K562 (cell line): ENCODE measurements at regions not wholly inside any gene's neighbourhood (a gene's known extent, or its start where the extent isn't known, plus 50 kb on each side); places are given as distances from the start of the nearest gene placed in this dataset.

ENCODE experiments used
- ATAC-seq: fragments of 200-7000 bp; cut with Tn5 transposase; 3 replicates; pipeline ENCODE4 v1.9.1; 2020; ENCODE audit warnings: moderate library complexity
- BruUV-seq: library from RNA; stranded (reverse); fragments of 400-500 nt; replicated peaks from 2 replicates; lab custom pipeline; 2021; lab: Mats Ljungman, UMichigan
- CTCF ChIA-PET: fragments of 300-600 bp; formaldehyde crosslinking; extraction: SDS; loops from one replicate; lab custom pipeline; 2021; ENCODE audit warnings: low intra/inter-chr PET ratio; lab: Yijun Ruan, JAX
- POLR2A ChIA-PET: fragments of 300-600, 350-650 bp; sonication (Branson Sonifier 250); formaldehyde crosslinking; extraction: SDS; loops from one replicate; lab custom pipeline; 2021; ENCODE audit warnings: antibody characterized with exemption, inconsistent platforms; lab: Yijun Ruan, JAX
- DNase-seq, 4 experiments: peaks; one replicate each; pipeline versions ENCODE4 v3.0.0 to v3.0.0-alpha.2; 2011 to 2018; ENCODE audit warnings: low spot score in 3 of 4, mixed read lengths in 3 of 4; ENCODE audit errors: extremely low read depth in 1 of 4
- FAIRE-seq: peaks from 2 replicates; lab custom pipeline; 2011; peaks lifted over from hg19 to GRCh38; lab: Jason Lieb, UNC
- H2AFZ ChIP-seq: 2 replicates; pipeline ENCODE4 v1.6.0; 2011; ENCODE audit warnings: low read depth, low read length, control low read depth, inconsistent platforms
- H3K27ac ChIP-seq: fragments of 200-600 bp; 3 replicates; pipeline ENCODE4 v1.8.0; 2011; ENCODE audit warnings: low read depth, mild to moderate bottlenecking, control low read depth, inconsistent platforms, low read length, moderate library complexity, mixed read lengths; ENCODE audit errors: extremely low read depth
- H3K27me3 ChIP-seq, 2 experiments: fragments of 300-600 bp in 1 of 2; 2 replicates in 1 of 2; 3 replicates in 1 of 2; pipeline versions ENCODE4 v1.6.0 to v1.8.0; 2011; ENCODE audit warnings: inconsistent platforms in 2 of 2, low read length in 2 of 2, mild to moderate bottlenecking in 1 of 2, mixed read lengths in 1 of 2, moderate library complexity in 1 of 2; ENCODE audit not compliant: control insufficient read depth in 2 of 2, insufficient read depth in 2 of 2
- H3K36me3 ChIP-seq: fragments of 300-600 bp; 3 replicates; pipeline ENCODE4 v1.8.0; 2011; ENCODE audit warnings: mild to moderate bottlenecking, low read length, inconsistent platforms; ENCODE audit not compliant: control insufficient read depth, insufficient read depth
- H3K4me1 ChIP-seq, 2 experiments: fragments of 200-600 bp in 1 of 2; replicated peaks in 1 of 2; 2 replicates in 1 of 2; 3 replicates in 1 of 2; pipeline versions ENCODE4 v1.5.1 to v1.8.0; 2011; ENCODE audit warnings: inconsistent platforms in 2 of 2, low read length in 2 of 2, mild to moderate bottlenecking in 1 of 2, mixed read lengths in 1 of 2, moderate library complexity in 1 of 2; ENCODE audit not compliant: control insufficient read depth in 2 of 2, insufficient read depth in 2 of 2
- H3K4me2 ChIP-seq: 2 replicates; pipeline ENCODE4 v1.6.1; 2011; ENCODE audit warnings: low read length, control low read depth, inconsistent platforms, mixed read lengths; ENCODE audit not compliant: insufficient read depth
- H3K4me3 ChIP-seq: fragments of 200-600 bp; sonication (generic), shearing (Covaris generic); 2 replicates; pipeline ENCODE4 v1.5.1; 2016; ENCODE audit warnings: control low read depth, inconsistent platforms
- H3K79me2 ChIP-seq: fragments of 200-600 bp; 3 replicates; pipeline ENCODE4 v1.8.0; 2011; ENCODE audit warnings: low read length, inconsistent platforms; ENCODE audit not compliant: control insufficient read depth, insufficient read depth
- H3K9ac ChIP-seq, 2 experiments: 2 replicates each; pipeline versions ENCODE4 v1.6.0 to v1.6.1; 2011; ENCODE audit warnings: low read depth in 2 of 2, low read length in 2 of 2, control low read depth in 1 of 2, inconsistent platforms in 1 of 2, mild to moderate bottlenecking in 1 of 2, mixed read lengths in 1 of 2; ENCODE audit not compliant: insufficient read depth in 1 of 2
- H3K9me1 ChIP-seq: one replicate; pipeline ENCODE4 v1.6.0; 2011; ENCODE audit warnings: inconsistent platforms, mild to moderate bottlenecking, low read length, moderate library complexity; ENCODE audit not compliant: control insufficient read depth, insufficient read depth
- H3K9me3 ChIP-seq: replicated peaks from 2 replicates; pipeline ENCODE4 v1.5.1; 2011; ENCODE audit warnings: low read depth, low read length, inconsistent platforms; ENCODE audit not compliant: control insufficient read depth, insufficient read depth
- H4K20me1 ChIP-seq: replicated peaks from 2 replicates; pipeline ENCODE4 v1.6.1; 2011; ENCODE audit warnings: low read length, inconsistent platforms, mixed read lengths; ENCODE audit not compliant: control insufficient read depth, insufficient read depth
- CREBBP ChIP-seq: IDR thresholded peaks from one replicate; pipeline ENCODE4 v1.6.1; 2012; ENCODE audit warnings: low read depth, mild to moderate bottlenecking, control low read depth, inconsistent platforms, low read length
- FOXM1 ChIP-seq, 2 experiments: fragments of 450-650 bp in 1 of 2; sonication (generic) in 1 of 2; formaldehyde crosslinking in 1 of 2; IDR thresholded peaks; 2 replicates each; pipeline versions ENCODE4 v1.6.1 to v1.9.0; 2017 to 2022; ENCODE audit warnings: low read depth in 2 of 2, mild to moderate bottlenecking in 2 of 2, missing genetic modification reagents in 1 of 2, moderate library complexity in 1 of 2
- FUS ChIP-seq: fragments of 200-400 bp; formaldehyde crosslinking; optimal IDR thresholded peaks from 2 replicates; pipeline ENCODE3; 2017; ENCODE audit warnings: low read depth, low read length
- ZNF134 ChIP-seq: fragments of 250-450 bp; sonication (Bioruptor Pico); conservative IDR thresholded peaks from 2 replicates; pipeline ENCODE4 v1.4.0; 2020
- ZNF695 ChIP-seq: fragments of 450-650 bp; formaldehyde crosslinking; IDR thresholded peaks from 2 replicates; pipeline ENCODE4 v1.4.0; 2020; ENCODE audit warnings: mild to moderate bottlenecking, moderate library complexity
- WGBS: fragments of 100-300 bp; shearing (Covaris generic); methylation state at CpG from one replicate; pipeline ENCODE4 v1.1.6; 2016; ENCODE audit warnings: low coverage, mixed read lengths; ENCODE audit not compliant: insufficient coverage; ENCODE audit errors: missing lambda C conversion rate; 5-methylcytosine and 5-hydroxymethylcytosine counted together
- in situ Hi-C: fragments of 300-500 bp; cut with MboI; formaldehyde crosslinking; loops from 4 replicates; pipeline ENCODE4 v1.15.0; 2018; ENCODE audit warnings: inconsistent platforms, mixed read lengths
- intact Hi-C: fragments of 100-400 bp; cut with micrococcal nuclease; formaldehyde crosslinking; loops from 2 replicates; pipeline ENCODE4 v1.14.2; 2022
- TF ChIP-seq, protein P1 (sequence below): fragments of 450-650 bp; IDR thresholded peaks from 2 replicates; pipeline ENCODE4 v1.6.1; 2016; ENCODE audit warnings: low read depth
- TF ChIP-seq, protein P2 (sequence below): fragments of 450-650 bp; formaldehyde crosslinking; IDR thresholded peaks from 2 replicates; pipeline ENCODE4 v1.4.0; 2022; ENCODE audit warnings: missing genetic modification characterization

DNA sequence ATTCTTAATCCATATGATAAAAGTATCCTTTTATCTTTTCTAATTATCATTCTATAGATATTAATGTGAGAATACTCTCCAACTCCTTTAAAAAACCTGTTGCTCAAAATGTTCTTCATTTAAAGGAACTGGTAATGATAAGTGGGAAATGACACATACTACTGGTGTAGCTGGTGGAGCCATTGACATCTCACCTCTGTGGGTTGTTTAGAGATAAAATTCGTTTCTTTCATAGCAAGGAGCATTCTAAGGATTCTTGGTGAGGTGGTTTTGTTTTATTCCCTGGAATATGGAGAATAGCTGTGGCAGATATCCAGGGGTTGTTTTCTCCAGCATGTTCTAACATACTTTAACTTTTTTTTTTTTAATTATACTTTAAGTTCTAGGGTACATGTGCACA lies 299.8 kb upstream of the THBS1 start:
- CTCF ChIA-PET, result no interaction called here
- DNase-seq (no peak), ATAC-seq (no peak), FAIRE-seq (no peak)
- H3K4me3 ChIP-seq, result no peak overlapping the region
- intact Hi-C loops, result no loop called here
- in situ Hi-C loops, result no loop called here
- H3K9me3 ChIP-seq, result no peaks in the 10 kb centered on the region
- no peaks in the 10 kb centered on the region; a peak in 1 of 5 replicates for H3K27me3 ChIP-seq
- H3K9ac ChIP-seq, result no peak overlapping the region
- no peaks in the 10 kb centered on the region for H3K79me2 ChIP-seq
- H4K20me1 ChIP-seq, result no peaks in the 10 kb centered on the region
- no peaks in the 10 kb centered on the region for H3K36me3 ChIP-seq
- POLR2A ChIA-PET, result no interaction called here
- H3K4me2 ChIP-seq, result no peak overlapping the region
- H3K27ac ChIP-seq, result no peak overlapping the region
- no peak overlapping the region for H2AFZ ChIP-seq
- H3K4me1 ChIP-seq, result no peaks in the 10 kb centered on the region
- TF ChIP-seq, protein P1, sequence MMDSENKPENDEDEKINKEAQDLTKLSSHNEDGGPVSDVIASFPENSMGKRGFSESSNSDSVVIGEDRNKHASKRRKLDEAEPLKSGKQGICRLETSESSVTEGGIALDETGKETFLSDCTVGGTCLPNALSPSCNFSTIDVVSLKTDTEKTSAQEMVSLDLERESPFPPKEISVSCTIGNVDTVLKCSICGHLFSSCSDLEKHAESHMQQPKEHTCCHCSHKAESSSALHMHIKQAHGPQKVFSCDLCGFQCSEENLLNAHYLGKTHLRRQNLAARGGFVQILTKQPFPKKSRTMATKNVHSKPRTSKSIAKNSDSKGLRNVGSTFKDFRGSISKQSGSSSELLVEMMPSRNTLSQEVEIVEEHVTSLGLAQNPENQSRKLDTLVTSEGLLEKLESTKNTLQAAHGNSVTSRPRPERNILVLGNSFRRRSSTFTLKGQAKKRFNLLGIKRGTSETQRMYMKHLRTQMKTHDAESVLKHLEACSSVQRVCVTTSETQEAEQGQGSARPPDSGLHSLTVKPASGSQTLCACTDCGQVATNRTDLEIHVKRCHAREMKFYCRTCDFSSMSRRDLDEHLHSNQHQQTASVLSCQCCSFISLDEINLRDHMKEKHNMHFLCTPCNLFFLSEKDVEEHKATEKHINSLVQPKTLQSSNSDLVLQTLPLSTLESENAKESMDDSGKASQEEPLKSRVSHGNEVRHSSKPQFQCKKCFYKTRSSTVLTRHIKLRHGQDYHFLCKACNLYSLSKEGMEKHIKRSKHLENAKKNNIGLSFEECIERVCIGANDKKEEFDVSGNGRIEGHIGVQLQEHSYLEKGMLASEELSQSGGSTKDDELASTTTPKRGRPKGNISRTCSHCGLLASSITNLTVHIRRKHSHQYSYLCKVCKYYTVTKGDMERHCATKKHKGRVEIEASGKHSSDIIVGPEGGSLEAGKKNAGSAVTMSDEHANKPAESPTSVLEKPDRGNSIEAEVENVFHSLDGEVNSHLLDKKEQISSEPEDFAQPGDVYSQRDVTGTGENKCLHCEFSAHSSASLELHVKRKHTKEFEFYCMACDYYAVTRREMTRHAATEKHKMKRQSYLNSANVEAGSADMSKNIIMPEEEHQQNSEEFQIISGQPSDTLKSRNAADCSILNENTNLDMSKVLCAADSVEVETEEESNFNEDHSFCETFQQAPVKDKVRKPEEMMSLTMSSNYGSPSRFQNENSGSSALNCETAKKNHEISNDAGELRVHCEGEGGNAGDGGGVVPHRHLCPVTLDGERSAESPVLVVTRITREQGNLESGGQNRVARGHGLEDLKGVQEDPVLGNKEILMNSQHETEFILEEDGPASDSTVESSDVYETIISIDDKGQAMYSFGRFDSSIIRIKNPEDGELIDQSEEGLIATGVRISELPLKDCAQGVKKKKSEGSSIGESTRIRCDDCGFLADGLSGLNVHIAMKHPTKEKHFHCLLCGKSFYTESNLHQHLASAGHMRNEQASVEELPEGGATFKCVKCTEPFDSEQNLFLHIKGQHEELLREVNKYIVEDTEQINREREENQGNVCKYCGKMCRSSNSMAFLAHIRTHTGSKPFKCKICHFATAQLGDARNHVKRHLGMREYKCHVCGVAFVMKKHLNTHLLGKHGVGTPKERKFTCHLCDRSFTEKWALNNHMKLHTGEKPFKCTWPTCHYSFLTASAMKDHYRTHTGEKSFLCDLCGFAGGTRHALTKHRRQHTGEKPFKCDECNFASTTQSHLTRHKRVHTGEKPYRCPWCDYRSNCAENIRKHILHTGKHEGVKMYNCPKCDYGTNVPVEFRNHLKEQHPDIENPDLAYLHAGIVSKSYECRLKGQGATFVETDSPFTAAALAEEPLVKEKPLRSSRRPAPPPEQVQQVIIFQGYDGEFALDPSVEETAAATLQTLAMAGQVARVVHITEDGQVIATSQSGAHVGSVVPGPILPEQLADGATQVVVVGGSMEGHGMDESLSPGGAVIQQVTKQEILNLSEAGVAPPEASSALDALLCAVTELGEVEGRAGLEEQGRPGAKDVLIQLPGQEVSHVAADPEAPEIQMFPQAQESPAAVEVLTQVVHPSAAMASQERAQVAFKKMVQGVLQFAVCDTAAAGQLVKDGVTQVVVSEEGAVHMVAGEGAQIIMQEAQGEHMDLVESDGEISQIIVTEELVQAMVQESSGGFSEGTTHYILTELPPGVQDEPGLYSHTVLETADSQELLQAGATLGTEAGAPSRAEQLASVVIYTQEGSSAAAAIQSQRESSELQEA, result no peak
- TF ChIP-seq, protein P2, sequence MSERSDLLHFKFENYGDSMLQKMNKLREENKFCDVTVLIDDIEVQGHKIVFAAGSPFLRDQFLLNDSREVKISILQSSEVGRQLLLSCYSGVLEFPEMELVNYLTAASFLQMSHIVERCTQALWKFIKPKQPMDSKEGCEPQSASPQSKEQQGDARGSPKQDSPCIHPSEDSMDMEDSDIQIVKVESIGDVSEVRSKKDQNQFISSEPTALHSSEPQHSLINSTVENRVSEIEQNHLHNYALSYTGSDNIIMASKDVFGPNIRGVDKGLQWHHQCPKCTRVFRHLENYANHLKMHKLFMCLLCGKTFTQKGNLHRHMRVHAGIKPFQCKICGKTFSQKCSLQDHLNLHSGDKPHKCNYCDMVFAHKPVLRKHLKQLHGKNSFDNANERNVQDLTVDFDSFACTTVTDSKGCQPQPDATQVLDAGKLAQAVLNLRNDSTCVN, result no peak
- TF ChIP-seq CREBBP (no peak), FUS (no peak), FOXM1 (IDR thresholded peaks at IDR 0.05; ENCODE audit: low read depth) (no peak), FOXM1 (CRISPR knock-in tag; IDR thresholded peaks at IDR 0.05; ENCODE audit: low read depth) (no peak), ZNF695 (CRISPR knock-in tag) (no peak), ZNF134 (CRISPR knock-in tag) (no peak)
- no peaks in the 10 kb centered on the region for H3K9me1 ChIP-seq
- 0% methylated on average over 1 of the region's 1 CpG for WGBS
- no TSS peak for BruUV-seq
